ENCODE measurements at regions not wholly inside any gene's neighbourhood (a gene's known extent, or its start where the extent isn't known, plus 50 kb on each side); places are given as distances from the start of the nearest gene placed in this dataset.

- TF ChIP-seq FOXA3 (CRISPR knock-in tag; IDR thresholded peaks at IDR 0.05) = no peak
- TF ChIP-seq SOX13 (IDR thresholded peaks at IDR 0.05) = no peak
- no peak for TF ChIP-seq SOX13 (CRISPR knock-in tag; conservative IDR thresholded peaks at IDR 0.05 in 1 of 2, IDR thresholded peaks at IDR 0.05 in 1 of 2)
Observed at GRCh38 chr18:60267391-60268058, 105.0 kb downstream of the MC4R start (continued).

DNA sequence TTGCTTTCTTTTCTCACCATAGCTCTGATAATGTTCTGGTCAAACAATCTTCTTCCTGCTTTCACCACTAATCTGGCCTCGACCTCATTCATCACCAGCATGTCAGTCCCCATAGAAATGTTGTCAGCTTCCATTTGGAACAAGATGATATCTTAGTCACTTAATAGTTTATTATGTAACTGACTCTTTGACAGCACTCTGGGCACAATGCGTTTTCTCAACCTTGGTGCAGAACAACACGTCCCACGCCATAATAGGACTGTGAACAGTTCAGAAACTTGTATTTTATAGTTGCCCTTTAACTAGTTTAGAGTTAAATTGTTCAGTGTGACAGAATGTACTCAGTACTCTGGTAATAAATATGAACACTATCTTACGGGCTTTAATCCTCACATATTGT is 106.0 kb downstream of the MC4R start:
- Histone ChIP-seq H3K4me1 (ENCODE audit: insufficient read depth, low read length) (no peaks in the 10 kb centered on the region), H3K79me2 (ENCODE audit: insufficient read depth, low read length) (no peaks in the 10 kb centered on the region), H3K9ac (ENCODE audit: insufficient read depth, low read depth, low read length) (no peak overlapping the region), H3K36me3 (replicated peaks in 1 of 2; ENCODE audit: control insufficient read depth in 1 of 2, insufficient read depth in 2 of 2, low read length in 2 of 2) (no peaks in the 10 kb centered on the region), H2AFZ (ENCODE audit: low read length) (no peak overlapping the region), H3K9me3 (ENCODE audit: low read length) (peaks cover 32% of the 10 kb centered on the region), H3K27ac (ENCODE audit: extremely low read length, insufficient read depth, low read length) (no peak overlapping the region), H3K27me3 (ENCODE audit: control insufficient read depth in 1 of 2, insufficient read depth in 2 of 2, low read length in 2 of 2) (no peaks in the 10 kb centered on the region), H3K4me3 (replicated peaks in 1 of 3; ENCODE audit: insufficient read depth in 1 of 3, low read depth in 2 of 3, low read length in 3 of 3) (no peak overlapping the region), H4K20me1 (ENCODE audit: insufficient read depth, low read length) (no peaks in the 10 kb centered on the region), H3K4me2 (ENCODE audit: low read depth, low read length) (no peak overlapping the region)
- DNase-seq (ENCODE audit: low spot score) (no peak), FAIRE-seq (no peak), ATAC-seq (no peak)
- 0% methylated on average over 5 of the region's 5 CpGs for WGBS (ENCODE audit: low lambda C conversion rate)
- ChIA-PET POLR2A (no interaction called here), CTCF (ENCODE audit: low intra/inter-chr PET ratio, low total read pairs) (no interaction called here)
- intact Hi-C loops (cut with micrococcal nuclease; ENCODE audit: unreplicated experiment) (no loop called here), in situ Hi-C loops (cut with HindIII; ENCODE audit: extremely low pct_ligation_motif_present, low pct_unique_long_range_greater_than_20kb) (no loop called here)
- TF ChIP-seq AGO1 (IDR thresholded peaks at IDR 0.05; ENCODE audit: low read depth, low read length, poor library complexity, severe bottlenecking) = no peak
- no peak for TF ChIP-seq NFE2L2 (IDR thresholded peaks at IDR 0.05; ENCODE audit: low read length)
- TF ChIP-seq MYC (CRISPR knock-in tag; IDR thresholded peaks at IDR 0.05; ENCODE audit: borderline replicate concordance) = no peak
- no peak for TF ChIP-seq HNRNPK (IDR thresholded peaks at IDR 0.05; ENCODE audit: low read depth, low read length, poor library complexity, severe bottlenecking)
- no peak for TF ChIP-seq BORCS8-MEF2B (CRISPR knock-in tag; IDR thresholded peaks at IDR 0.05)
- TF ChIP-seq STAG1 (CRISPR knock-in tag; IDR thresholded peaks at IDR 0.05) = no peak
- TF ChIP-seq GTF2F1 (IDR thresholded peaks at IDR 0.05; ENCODE audit: low read length) = no peak
- no peak for TF ChIP-seq ZNF362 (CRISPR knock-in tag; IDR thresholded peaks at IDR 0.05; ENCODE audit: borderline replicate concordance)
- no peak for TF ChIP-seq ZNF282 (IDR thresholded peaks at IDR 0.05; ENCODE audit: partially characterized antibody)
- TF ChIP-seq SMC3 (IDR thresholded peaks at IDR 0.05; ENCODE audit: low read length) = no peak
- no peak for TF ChIP-seq ZMYM3 (CRISPR knock-in tag; IDR thresholded peaks at IDR 0.05)
- TF ChIP-seq ATRX (CRISPR knock-in tag; IDR thresholded peaks at IDR 0.05; ENCODE audit: borderline replicate concordance) = no peak
- no peak for TF ChIP-seq NR1H2 (CRISPR knock-in tag; IDR thresholded peaks at IDR 0.05; ENCODE audit: borderline replicate concordance, low read depth)
- no peak for TF ChIP-seq HCFC1 (IDR thresholded peaks at IDR 0.05; ENCODE audit: low read depth, low read length)
- TF ChIP-seq ZNF646 (CRISPR knock-in tag; IDR thresholded peaks at IDR 0.05) = no peak
- BruUV-seq (replicated peaks) = no TSS peak
